Lower lobe of right lung (tissue), 2 donors: ENCODE measurements at regions not wholly inside any gene's neighbourhood (a gene's known extent, or its start where the extent isn't known, plus 50 kb on each side); places are given as distances from the start of the nearest gene placed in this dataset.
"Not testable (repeated sequence)": the region's sequence is repeated elsewhere in the genome, so short reads cannot be mapped to it uniquely, and the experiment has no call there.

ENCODE experiments used
- ATAC-seq, 2 donors: fragments of 200-7000 bp; cut with Tn5 transposase; one replicate each; pipeline ENCODE4 v1.9.1; 2020 to 2022; ENCODE audit warnings: mild to moderate bottlenecking in 2 of 2, moderate library complexity in 2 of 2
- DNase-seq: peaks from one replicate; pipeline ENCODE4 v3.0.0-alpha.2; 2020
- H3K27ac ChIP-seq: fragments of 200-600 bp; one replicate; pipeline ENCODE4 v1.8.0; 2022
- H3K27me3 ChIP-seq: fragments of 200-600 bp; one replicate; pipeline ENCODE4 v1.8.0; 2022; ENCODE audit warnings: low read depth
- H3K36me3 ChIP-seq: fragments of 200-600 bp; one replicate; pipeline ENCODE4 v1.8.0; 2022; ENCODE audit warnings: mild to moderate bottlenecking
- H3K4me1 ChIP-seq: fragments of 200-600 bp; one replicate; pipeline ENCODE4 v1.8.0; 2022
- H3K4me3 ChIP-seq: fragments of 200-600 bp; one replicate; pipeline ENCODE4 v1.8.0; 2022; ENCODE audit warnings: mild to moderate bottlenecking
- H3K9me3 ChIP-seq: fragments of 200-600 bp; one replicate; pipeline ENCODE4 v1.8.0; 2022
- intact Hi-C: fragments of 100-400 bp; cut with DNase I; formaldehyde crosslinking; loops from one replicate; pipeline ENCODE4 v1.11.0; 2022
- TF ChIP-seq, protein P1 (sequence below): fragments of 200-600 bp; IDR thresholded peaks from one replicate; pipeline ENCODE4 v1.8.0; 2022; ENCODE audit warnings: antibody characterized with exemption, mild to moderate bottlenecking
- donor health status: DM: no; HTN: yes; CAD: no; lungs with severe emphysema.

- H3K27me3 ChIP-seq: no peaks in the 10 kb centered on the region
- no peak for ATAC-seq
- TF ChIP-seq, protein P1, sequence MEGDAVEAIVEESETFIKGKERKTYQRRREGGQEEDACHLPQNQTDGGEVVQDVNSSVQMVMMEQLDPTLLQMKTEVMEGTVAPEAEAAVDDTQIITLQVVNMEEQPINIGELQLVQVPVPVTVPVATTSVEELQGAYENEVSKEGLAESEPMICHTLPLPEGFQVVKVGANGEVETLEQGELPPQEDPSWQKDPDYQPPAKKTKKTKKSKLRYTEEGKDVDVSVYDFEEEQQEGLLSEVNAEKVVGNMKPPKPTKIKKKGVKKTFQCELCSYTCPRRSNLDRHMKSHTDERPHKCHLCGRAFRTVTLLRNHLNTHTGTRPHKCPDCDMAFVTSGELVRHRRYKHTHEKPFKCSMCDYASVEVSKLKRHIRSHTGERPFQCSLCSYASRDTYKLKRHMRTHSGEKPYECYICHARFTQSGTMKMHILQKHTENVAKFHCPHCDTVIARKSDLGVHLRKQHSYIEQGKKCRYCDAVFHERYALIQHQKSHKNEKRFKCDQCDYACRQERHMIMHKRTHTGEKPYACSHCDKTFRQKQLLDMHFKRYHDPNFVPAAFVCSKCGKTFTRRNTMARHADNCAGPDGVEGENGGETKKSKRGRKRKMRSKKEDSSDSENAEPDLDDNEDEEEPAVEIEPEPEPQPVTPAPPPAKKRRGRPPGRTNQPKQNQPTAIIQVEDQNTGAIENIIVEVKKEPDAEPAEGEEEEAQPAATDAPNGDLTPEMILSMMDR: no peak
- no peak for DNase-seq
- intact Hi-C loops: no loop called here
- H3K27ac ChIP-seq: no peak overlapping the region
- H3K4me1 ChIP-seq: no peaks in the 10 kb centered on the region
- H3K36me3 ChIP-seq: no peaks in the 10 kb centered on the region
- H3K9me3 ChIP-seq: peaks cover 6% of the 10 kb centered on the region
- no peak overlapping the region for H3K4me3 ChIP-seq
Observed at GRCh38 chr7:27000496-27000895, 95.3 kb downstream of the HOXA1 start.

GRCh38 chr7:26998284-26998683, 97.5 kb downstream of the HOXA1 start:
- H3K4me1 ChIP-seq: not testable (repeated sequence)

DNA sequence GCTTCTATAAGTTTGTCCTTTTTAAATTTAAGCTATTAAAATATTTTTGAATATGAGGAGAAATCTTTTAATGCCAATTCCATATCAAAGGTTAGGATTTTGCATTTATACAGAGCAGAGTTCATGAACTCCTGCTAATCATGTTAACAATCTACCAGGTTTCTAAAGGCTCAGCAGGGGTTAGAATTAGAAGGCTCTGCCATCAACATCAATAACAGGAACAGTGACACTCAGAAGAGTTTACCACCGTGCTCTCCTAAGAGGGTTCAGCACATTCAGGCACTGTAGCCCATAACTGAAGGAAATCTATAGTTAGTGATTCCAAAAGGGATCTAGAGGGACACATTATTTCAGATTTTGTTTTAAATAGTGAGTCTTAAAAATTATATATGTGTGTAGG, 100.1 kb downstream of the HOXA1 start:
- Histone ChIP-seq H3K9me3 (peaks cover 6% of the 10 kb centered on the region), H3K36me3 (no peaks in the 10 kb centered on the region), H3K27ac (no peak overlapping the region), H3K27me3 (no peaks in the 10 kb centered on the region), H3K4me3 (no peak overlapping the region), H3K4me1 (no peaks in the 10 kb centered on the region)
- no peak for ATAC-seq
- intact Hi-C loops: no loop called here
- no peak for DNase-seq
- TF ChIP-seq, protein P1: no peak

More at GRCh38 chr7:26998284-26998683, 97.5 kb downstream of the HOXA1 start:
- ATAC-seq, H3K27ac ChIP-seq, intact Hi-C loops, H3K9me3 ChIP-seq, H3K27me3 ChIP-seq, DNase-seq, H3K36me3 ChIP-seq, H3K4me3 ChIP-seq: not testable (repeated sequence)

DNA sequence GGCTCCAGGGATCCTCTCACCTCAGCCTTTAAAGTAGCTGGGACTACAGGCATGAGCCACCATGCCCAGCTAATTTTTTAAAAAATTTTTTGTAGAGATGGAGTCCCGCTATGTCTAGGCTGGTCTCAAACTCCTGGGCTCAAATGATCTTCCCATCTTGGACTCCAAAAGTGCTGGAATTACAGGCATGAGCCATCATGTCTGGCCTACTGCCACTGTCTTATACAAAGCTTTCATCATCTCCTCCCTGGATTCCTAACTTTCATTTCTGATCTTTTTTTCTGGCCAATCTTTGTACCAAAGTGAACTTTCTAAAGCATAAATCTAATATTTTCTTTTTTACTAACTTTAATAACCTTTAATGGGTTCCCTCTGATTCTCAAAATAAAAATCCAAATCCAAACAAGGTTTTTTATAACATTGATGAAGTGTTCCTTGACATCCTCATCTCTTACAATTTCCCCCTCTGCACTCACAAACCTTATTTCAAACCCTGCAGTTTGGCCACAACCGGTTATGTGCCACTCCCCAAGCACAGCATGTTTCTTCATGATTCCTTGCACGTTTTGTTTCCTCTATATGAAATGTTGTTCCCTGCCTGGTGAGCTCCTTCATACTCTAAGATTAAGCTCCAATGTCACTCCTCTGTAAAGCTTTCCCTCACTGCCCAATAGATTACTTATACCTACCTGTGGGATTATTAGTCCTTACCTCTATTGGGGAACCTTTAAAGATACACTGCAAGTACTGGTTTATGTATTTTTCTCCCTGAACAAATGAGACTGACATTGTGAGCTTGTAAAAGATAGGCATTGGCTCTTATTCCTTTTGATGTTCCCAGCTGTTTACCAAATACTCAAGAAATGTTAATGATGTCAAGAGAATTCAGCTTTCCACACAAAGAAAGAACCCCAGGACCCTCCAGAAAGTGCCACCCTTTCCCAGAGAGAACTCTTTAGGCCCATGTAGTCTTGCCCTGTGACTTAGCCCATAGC, 101.7 kb downstream of the HOXA1 start:
- Histone ChIP-seq H3K4me1 (no peaks in the 10 kb centered on the region), H3K4me3 (no peak overlapping the region), H3K36me3 (no peaks in the 10 kb centered on the region), H3K27me3 (no peaks in the 10 kb centered on the region), H3K9me3 (peaks cover 6% of the 10 kb centered on the region), H3K27ac (no peak overlapping the region)
- TF ChIP-seq, protein P1: no peak
- intact Hi-C loops: no loop called here
- DNase-seq: no peak
- no peak for ATAC-seq

GRCh38 chr7:26992670-26993069, 103.1 kb downstream of the HOXA1 start:
- ATAC-seq: no peak
- peaks cover under 1% of the 10 kb centered on the region for H3K9me3 ChIP-seq
- H3K36me3 ChIP-seq: no peaks in the 10 kb centered on the region
- intact Hi-C loops: no loop called here
- no peaks in the 10 kb centered on the region for H3K27me3 ChIP-seq
- no peak overlapping the region for H3K4me3 ChIP-seq
- DNase-seq: no peak
- H3K27ac ChIP-seq: no peak overlapping the region
- TF ChIP-seq, protein P1: no peak
- no peaks in the 10 kb centered on the region for H3K4me1 ChIP-seq

GRCh38 chr7:26991796-26992195, 104.0 kb downstream of the HOXA1 start:
- no peaks in the 10 kb centered on the region for H3K36me3 ChIP-seq
- no peak overlapping the region for H3K27ac ChIP-seq
- H3K4me3 ChIP-seq: no peak overlapping the region
- TF ChIP-seq, protein P1: no peak
- intact Hi-C loops: no loop called here
- no peaks in the 10 kb centered on the region for H3K9me3 ChIP-seq
- no peak for DNase-seq
- ATAC-seq: no peak
- no peaks in the 10 kb centered on the region for H3K27me3 ChIP-seq
- no peaks in the 10 kb centered on the region for H3K4me1 ChIP-seq
